COLO668 (cell line): ENCODE measurements at regions not wholly inside any gene's neighbourhood (a gene's known extent, or its start where the extent isn't known, plus 50 kb on each side); places are given as distances from the start of the nearest gene placed in this dataset.
"Not testable (repeated sequence)": the region's sequence is repeated elsewhere in the genome, so short reads cannot be mapped to it uniquely, and the experiment has no call there.

Source experiments
- DNase-seq: peaks from one replicate; lab custom pipeline; 2025; ENCODE audit not compliant: unreplicated experiment; lab: John Stamatoyannopoulos, UW

DNA sequence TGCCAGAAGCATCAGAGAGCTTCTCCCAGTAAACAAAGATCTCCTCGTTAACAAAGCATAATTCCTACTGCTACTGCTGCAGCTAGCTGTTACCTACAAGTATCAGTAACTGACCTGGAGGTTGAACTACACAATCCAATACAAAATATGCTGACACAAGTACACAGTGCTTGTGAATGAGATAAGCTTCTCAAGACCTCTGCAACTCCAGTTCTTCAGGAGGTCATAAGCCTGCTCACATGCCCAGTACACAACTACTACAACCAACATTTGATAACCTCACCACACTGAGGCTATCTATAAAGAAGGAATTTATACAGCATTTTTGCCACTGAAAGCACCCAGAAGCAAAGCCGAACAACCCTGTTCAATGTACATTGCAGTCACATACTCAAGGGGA lies 66.7 kb upstream of the SMARCAD1 start:
- DNase-seq: no peak

DNA sequence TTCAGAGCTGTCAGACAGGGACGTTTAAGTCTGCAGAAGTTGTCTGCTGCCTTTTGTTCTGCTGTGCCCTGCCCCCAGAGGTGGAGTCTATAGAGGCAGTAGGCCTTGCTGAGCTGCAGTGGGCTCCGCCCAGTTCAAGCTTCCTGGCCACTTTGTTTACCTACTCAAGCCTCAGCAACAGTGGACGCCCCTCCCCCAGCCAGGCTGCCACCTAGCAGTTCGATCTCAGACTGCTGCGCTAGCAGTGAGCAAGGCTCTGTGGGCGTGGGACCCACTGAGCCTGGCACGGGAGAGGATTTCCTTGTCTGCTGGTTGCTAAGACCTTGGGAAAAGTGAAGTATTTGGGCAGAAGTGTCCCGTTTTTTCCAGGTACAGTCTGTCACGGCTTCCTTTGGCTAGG lies 59.6 kb upstream of the SMARCAD1 start:
- peak; percentile 30 for DNase-seq

DNA sequence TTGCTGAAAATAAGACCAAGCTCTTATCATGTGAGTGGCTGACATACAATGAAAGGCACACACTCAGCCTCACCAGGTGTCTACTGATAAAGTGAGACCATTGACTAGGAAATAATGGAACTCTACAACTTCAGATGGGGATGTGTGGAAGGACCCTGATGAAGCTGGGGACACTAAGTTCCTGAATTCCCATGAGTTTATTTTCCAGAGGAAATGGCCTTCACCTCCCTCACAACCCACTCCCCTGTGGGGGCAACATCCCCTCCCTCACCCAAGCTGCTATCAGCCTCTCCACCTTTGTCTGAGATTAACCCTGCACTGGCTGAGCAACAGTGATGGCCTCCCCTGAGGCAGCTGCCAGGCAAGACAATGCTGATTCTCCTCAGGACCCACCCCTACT lies 55.2 kb upstream of the SMARCAD1 start:
- no peak for DNase-seq

DNA sequence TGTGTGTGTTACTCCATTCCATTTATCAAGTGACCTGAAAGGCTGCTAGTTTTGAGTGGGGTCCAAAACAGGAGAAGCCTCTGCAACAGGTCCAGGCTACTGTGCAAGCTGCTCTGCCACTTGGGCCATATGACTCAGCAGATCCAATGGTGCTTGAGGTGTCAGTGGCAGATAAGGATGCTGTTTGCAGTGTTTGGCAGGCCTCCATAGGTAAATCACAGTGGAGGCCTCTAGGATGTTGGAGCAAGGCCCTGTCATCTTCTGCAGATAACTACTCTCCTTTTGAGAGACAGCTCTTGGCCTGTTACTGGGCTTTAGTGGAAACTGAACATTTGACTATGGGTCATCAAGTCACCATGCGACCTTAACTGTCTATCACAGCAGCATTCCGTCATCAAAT lies 52.3 kb upstream of the SMARCAD1 start:
- DNase-seq: not testable (repeated sequence)

DNA sequence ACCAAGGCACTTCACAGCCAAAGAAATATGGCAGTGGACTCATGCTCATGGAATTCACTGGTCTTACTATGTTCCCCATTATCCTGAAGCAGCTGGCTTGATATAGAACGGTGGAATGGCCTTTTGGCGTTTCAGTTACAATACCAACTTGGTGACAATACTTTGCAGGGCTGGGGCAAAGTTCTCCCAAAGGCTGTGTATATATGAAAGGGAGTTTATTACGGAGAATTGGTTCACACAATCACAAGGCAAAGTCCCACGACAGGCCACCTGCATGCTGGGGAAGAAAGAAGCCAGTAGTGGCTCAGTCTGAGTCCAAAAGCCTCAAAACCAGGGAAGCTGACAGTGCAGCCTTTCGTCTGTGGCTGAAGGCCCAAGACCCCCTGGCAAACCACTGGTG lies 50.8 kb upstream of the SMARCAD1 start:
- DNase-seq: no peak
